HG02588 (cell line): ENCODE measurements at regions not wholly inside any gene's neighbourhood (a gene's known extent, or its start where the extent isn't known, plus 50 kb on each side); places are given as distances from the start of the nearest gene placed in this dataset.
A peak's percentile ranks its signal among the peaks of the same experiment; 100 is the strongest.

Experiments
- ATAC-seq: cut with Tn5 transposase; IDR thresholded peaks from one replicate; pipeline ENCODE4 v1.9.1; 2021; ENCODE audit warnings: mild to moderate bottlenecking, moderate library complexity; ENCODE audit not compliant: unreplicated experiment

GRCh38 chr2:204104811-204105210 is 168.2 kb downstream of the ICOS start:
- ATAC-seq: no peak

- ATAC-seq: no peak
Measured at GRCh38 chr2:204108330-204108751, 171.8 kb downstream of the ICOS start.

GRCh38 chr2:204108781-204109295 is 172.3 kb downstream of the ICOS start:
- ATAC-seq: peak; percentile 40

- no peak for ATAC-seq
Measured at GRCh38 chr2:204109681-204110080, 173.1 kb downstream of the ICOS start.

- ATAC-seq: peak; percentile 86
Measured at GRCh38 chr2:204110338-204110741, 173.8 kb downstream of the ICOS start.

- ATAC-seq: no peak
Measured at GRCh38 chr2:204110751-204111516, 174.4 kb downstream of the ICOS start.

- no peak for ATAC-seq
Measured at GRCh38 chr2:204112084-204112770, 175.7 kb downstream of the ICOS start.

- no peak for ATAC-seq
Measured at GRCh38 chr2:204114295-204115136, 178.0 kb downstream of the ICOS start.

GRCh38 chr2:204115137-204116056 is 178.8 kb downstream of the ICOS start:
- ATAC-seq: no peak

GRCh38 chr2:204116159-204116792 is 179.7 kb downstream of the ICOS start:
- no peak for ATAC-seq

GRCh38 chr2:204122425-204122824 is 185.9 kb downstream of the ICOS start:
- ATAC-seq: no peak

- no peak for ATAC-seq
Measured at GRCh38 chr2:204124140-204124750, 187.7 kb downstream of the ICOS start.

GRCh38 chr2:204126705-204127104 is 190.1 kb downstream of the ICOS start:
- ATAC-seq: no peak

- no peak for ATAC-seq
Measured at GRCh38 chr2:204127238-204127637, 190.7 kb downstream of the ICOS start.

- ATAC-seq: no peak
Measured at GRCh38 chr2:204129591-204130294, 193.2 kb downstream of the ICOS start.

- ATAC-seq: no peak
Measured at GRCh38 chr2:204131621-204132020, 195.1 kb downstream of the ICOS start.

GRCh38 chr2:204133476-204133875 is 196.9 kb downstream of the ICOS start:
- ATAC-seq: no peak

GRCh38 chr2:204134421-204134820 is 197.9 kb downstream of the ICOS start:
- ATAC-seq: no peak

GRCh38 chr2:204135752-204136151 is 199.2 kb downstream of the ICOS start:
- no peak for ATAC-seq
